Inflammatory macrophage treated with lipopolysaccharide for 1 hour (primary cell): ENCODE measurements at regions not wholly inside any gene's neighbourhood (a gene's known extent, or its start where the extent isn't known, plus 50 kb on each side); places are given as distances from the start of the nearest gene placed in this dataset.

Experiments used
- DNase-seq, 2 donors: peaks; one replicate each; pipeline ENCODE4 v3.0.0-alpha.2; 2020 to 2022

DNA sequence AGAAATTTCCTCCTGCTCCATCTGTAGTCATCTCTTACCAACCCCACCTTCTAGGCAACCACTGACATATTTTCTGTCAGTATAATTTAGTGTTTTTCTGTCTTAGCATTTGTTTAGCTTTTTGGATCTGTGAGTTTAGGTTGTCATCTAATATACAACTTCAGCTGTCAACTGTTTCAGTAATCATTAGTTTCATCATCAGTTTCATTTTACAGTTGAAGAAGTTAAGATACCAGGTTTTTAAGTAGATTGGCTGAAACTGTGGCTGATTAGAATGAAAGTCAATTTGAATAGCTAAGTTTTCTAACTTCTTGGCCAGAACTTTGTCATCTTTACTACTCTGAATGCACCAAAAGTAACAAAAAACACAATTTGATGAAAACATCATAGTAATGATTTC, 1957.3 kb downstream of the NCAM2 start:
- no peak for DNase-seq

DNA sequence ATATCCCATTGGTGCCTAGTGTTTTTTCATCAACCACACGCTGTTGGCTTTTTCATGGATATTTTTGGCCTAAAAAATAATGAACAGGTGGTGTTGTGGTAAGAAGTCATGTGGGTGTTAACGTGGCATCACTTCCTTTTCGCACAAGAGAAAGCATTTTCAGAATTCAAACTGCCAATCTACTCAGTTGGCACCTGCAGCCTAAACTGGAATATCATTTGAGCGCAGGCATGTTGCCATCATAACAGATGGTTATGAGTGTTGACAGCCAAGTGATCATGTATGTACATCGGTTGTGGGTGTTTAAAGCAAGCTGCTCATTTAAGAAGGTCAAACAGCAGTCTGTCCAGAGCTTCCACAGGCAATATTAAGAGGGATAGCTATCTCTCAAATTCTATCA, 1963.0 kb downstream of the NCAM2 start:
- DNase-seq, result no peak

DNA sequence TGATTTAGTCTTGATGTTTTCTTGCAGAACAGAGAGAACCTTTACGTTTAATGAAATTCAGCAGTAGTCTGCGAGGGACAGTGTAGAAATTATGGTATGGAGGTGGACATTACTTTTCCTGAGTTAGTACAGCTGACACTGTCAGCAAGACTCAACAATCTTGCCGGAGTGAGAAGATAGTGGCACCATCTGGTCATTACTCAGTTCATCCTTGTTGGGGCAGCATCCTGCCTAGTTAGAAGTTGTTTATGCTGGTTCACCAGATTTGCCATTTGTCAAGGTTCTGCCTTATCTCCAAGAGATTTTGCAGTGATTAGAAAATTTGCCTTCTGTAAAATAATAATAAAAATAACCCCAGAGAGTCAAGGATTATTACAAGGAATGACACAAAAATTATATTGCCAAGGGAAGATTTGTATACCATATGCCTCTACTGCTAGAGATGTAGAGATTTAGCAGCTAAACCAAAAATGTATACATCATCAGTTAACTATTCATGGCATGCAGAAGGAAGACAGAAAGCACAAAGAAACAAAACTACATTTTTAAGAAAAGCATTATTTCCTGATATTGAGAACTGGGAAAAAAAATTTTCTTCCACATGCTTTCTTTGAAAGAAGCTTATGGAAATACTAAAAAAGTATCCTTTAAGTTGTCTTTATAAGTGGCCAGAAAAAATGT, 1967.4 kb downstream of the NCAM2 start:
- DNase-seq, result no peak

DNA sequence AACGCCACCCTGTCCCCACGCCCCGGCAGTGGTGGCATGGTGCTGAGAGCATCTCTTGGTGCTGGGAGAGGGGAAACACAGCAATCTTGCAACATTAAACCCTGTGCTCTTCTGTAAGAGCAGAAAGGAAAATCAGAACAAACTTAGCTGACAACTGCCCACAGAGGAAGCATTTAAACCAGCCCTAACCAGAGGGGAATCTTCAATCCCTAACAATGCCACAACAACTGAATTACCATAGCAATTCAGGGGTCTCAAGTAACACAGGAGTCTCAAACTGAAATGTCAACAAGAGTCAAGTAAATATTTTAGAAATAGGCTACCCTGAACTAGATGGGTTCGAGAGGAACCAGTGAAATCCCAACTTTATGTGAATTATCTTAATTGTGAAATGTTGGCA, 1983.6 kb downstream of the NCAM2 start:
- no peak for DNase-seq

DNA sequence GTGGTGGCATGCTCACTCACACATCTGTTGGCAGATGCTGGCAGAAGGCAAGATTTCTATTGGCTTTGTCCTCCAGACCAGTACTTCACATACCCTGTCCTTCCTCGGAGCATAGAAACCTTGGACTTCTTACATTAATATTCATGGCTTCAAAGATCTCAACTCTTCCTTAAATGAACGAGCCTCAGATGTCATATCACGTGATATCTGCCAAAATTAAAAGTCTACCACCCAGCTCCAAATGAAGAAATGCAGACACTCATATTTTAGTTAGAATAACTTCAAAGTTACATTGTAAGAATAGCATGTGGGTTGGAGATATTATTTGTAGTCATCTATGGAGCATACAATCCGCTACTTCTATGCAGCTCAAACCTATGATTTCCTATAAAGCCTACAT, 1994.9 kb downstream of the NCAM2 start:
- DNase-seq, result no peak

DNA sequence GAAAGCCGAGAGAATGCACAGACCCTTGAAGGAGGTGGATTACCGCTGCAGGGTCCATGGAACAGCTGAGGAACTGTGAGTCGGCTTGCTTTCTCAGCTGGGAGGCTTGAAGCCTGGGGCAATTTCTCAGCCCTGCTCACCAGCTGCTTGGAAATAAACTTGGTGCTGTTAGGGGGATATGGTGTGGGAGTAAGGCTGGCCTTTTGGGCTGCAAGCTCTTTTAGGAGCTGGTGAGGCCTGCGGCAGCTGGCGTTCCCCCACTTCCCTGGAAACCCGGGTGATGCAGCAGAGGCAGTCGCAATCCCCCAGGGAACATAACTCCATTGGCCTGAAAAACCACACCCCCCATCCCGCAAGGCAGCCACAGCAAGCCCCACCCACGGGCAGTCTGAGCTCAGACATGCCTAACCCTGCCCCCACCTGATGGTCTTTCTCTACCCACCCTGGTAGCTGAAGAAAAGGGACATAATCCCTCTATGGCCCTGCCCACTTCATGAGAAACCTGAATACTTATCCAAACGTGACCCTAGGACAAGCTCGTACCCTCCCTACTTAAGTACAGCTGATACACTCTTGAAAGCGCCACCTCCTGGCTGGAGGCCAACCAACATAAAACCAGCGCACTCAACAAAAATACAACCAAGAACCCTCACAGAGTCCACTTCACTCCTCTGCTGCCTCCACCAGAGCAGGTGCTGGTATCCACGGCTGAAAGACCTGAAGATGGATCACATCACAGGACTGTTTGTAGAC, 1995.8 kb downstream of the NCAM2 start:
- no peak for DNase-seq

DNA sequence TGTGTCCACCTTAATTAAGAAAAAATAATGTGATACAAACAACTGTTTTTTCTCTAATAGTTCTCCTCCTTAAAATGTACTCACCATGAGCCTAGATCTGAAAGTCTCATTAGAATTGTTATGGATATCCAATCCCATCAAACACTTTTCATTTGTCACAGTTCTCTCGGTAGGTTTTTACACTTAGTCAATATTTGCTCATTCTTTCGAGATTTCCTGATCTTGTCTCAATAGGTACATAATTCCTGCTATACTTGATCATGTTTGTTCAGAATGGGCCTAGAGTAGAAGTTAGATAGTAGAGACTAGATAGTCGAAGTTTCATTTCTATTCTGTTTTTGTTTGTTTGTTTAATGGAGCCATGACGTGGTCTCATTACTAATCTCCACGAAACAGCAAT, 2005.7 kb downstream of the NCAM2 start:
- DNase-seq, result no peak

DNA sequence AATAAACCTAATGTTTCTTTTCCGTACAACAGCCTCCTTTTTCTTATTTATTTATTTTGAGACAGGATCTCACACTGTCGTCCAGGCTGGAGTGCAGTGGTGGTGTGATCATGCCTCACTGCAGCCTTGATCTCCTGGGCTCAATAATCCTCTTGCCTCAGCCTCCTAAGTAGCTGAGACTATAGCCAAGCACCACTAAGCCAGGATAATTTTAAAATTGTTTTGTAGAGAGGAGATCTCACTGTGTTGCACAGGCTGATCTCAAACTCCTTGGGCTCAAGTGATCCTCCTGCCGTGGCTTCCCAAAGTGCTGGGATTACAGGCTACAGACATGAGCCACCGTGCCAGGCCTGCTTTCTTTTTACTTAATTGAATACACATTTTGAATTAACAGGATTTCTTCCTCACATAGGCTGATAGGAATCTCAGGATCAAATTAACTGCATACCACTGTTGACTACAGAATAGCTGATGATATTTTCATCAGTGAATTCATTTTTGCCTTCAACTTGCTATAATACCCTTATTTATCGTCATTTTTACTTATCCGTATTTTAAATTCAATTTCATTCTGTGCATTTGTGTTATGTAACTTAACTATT, 2010.5 kb downstream of the NCAM2 start:
- DNase-seq, result no peak

DNA sequence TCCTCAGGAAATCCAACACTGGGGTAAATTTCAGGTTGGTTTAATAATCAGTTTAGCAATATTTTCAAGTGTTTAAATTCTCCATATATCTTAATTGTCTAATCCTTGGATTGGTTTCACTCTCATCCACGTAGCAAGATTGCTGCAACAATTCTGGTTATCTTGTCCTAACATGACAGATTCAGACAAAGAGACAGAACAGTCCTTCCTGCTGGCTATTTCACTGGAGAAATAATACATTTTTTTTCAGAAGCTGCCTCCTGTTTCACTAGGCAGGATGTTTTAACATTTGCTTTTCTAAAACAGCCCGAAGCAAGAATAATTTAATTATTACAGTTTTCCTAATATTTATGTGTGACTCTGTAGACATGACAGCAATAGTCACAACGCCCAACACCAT, 2011.2 kb downstream of the NCAM2 start:
- no peak for DNase-seq

DNA sequence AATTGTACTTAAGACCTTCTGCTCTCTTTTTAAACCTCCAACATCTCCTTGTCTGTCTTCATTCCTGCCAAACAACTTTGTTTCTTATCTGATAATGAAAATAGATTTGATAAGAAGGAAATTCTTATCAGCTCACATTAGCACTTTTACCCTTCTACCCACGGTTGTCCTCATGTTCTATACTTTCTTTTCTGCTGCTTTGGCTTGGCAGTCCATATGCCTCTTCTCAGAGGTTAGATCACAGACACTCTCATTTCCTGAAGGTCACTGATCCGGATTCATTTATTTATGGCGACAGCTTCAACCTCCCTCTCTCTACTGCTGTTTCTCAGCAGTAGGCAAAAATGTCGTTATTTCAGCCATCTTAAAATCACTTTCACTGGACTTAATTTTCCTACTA, 2015.8 kb downstream of the NCAM2 start:
- DNase-seq, result no peak

DNA sequence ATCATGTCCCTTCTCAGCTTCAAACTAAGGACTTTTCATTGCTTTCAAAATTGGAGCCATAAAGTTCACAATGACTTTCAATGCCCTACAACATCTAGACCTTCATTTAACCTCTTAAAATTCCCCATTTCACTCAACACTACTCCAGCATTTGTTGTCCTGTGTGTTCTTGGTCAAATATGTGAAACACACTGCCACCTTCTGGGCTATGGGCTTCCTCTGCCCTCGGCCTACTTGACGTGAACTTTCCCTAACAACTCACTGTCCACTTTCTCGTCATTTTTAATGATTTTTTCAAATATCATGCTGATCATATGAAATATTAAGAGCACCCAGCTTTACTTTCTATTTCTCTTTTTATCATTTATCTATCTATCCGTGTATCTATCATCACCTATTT, 2018.4 kb downstream of the NCAM2 start:
- no peak for DNase-seq

DNA sequence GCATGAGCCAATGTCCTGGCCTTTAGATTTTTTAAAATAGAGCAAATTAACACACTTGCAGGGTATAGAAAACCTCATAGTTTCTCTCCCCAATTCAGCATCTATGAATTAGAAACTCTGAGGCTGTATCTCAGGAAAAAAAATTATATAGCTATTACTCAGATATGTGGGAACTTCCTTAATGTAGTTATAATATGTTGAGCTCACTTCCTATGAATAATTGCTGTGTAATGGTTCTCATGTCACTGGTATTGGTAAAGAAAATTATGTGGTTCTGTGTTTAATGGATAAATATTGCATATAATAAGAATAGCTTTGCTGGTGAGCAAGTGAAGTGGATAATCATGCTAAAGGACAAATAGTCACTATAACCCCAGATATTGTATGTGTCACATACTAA, 2019.8 kb downstream of the NCAM2 start:
- no peak for DNase-seq

DNA sequence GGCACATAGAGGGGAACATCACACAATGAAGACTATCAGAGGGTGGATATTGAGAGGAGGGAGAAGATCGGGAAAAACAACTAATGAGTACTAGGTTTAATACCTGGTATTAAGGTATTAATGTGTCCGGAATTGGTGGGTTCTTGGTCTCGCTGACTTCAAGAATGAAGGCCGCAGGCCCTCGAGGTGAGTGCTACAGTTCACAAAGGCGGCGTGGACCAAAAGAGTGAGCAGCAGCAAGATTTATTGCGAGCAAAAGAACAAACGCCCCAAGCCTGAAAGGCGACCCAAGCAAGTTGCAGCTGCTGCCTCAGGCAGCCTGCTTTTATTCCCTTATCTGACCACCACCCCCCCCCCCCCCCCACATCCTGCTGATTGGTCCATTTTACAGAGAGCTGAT, 2022.8 kb downstream of the NCAM2 start:
- no peak for DNase-seq

DNA sequence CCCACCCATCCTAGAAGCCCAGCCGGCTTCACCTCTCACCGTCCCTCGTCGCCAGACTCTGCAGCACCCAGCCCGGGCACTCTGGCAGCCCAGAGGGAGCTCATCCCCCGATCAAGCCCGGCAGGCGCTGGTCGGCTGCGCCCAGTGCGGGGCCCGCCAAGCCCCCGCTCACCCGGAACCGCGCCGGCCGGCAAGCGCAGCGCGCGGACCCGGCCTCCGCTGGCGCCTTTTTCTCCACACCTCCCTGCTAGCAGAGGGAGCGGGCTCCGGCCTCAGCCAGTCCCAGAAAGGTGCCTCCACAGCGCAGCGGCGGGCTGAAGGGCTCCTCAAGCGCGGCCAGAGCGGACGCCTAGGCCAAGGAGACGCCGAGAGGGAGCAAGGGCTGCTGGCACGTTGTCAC, 2023.3 kb downstream of the NCAM2 start:
- DNase-seq, result no peak

DNA sequence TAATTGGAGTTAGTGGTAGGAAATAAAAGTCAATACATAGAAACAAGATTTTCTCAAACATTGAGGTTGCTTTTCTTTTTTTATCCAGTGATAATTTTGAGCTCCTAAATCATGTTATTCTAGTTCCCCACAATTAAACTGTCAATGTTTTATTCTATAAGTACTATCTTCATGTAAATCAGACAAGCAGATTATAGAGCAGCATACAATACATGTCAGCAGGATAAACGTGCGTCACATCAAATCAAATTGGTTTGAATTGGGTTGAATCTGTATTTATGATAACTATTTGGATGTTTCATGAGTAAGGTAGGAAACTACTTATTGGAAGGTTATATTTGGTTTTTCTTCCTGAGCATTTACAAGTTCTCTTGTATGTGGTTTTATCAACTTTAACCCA, 2028.7 kb downstream of the NCAM2 start:
- no peak for DNase-seq

DNA sequence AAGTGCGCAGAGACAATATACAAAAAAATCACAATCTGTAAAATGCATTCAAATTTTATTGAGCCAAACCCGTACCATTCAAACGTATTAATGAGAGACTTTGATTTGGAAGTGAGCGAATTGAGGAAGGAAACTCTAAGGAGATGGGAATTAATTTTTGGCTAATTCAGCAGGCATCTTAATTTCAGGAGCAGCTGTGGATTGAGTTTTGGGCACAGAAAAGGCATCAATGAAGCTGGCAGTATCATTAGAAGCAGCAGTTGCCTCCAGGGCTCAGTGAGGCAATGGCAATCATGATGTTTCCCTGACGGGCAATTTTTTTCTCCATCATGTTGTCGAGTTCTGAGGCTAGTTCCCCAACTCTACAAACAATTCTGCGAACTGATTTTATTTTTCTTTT, 2041.6 kb downstream of the NCAM2 start:
- DNase-seq, result no peak

DNA sequence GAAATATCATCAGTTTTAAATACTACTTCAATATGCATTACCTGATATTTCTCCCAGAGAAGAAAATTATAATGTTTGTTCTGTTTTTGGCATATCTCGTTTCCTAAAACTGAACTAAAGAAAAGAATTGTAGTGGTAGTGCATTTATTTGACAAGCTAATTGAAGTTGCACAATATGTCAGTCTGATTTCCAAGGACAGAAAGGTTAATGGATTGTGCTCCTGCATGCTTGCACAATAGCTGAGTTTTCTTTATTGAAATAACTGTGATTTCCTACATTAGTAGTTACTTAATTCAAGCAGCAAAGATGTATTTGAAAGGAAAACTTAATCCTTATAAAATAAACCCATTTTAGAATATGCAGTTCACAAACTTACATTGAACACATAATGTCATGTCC, 2047.7 kb downstream of the NCAM2 start:
- no peak for DNase-seq

DNA sequence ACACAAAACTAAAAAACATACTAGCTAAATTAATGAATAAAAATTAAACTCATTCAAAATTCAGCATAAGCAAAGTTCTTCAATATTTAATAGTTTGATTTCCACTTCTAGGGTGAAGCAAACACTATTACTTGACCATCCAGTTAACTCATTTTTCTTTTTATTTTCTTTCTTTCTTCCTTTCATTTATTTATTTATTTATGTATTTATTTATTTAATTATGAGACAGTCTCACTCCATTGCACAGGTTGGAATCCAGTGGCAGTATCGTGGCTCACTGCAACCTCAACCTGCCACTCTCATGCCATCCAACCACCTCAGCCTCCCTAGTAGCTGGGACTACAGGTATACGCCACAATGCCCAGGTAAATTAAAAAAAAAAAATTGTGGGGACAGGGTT, 2069.5 kb downstream of the NCAM2 start:
- no peak for DNase-seq

DNA sequence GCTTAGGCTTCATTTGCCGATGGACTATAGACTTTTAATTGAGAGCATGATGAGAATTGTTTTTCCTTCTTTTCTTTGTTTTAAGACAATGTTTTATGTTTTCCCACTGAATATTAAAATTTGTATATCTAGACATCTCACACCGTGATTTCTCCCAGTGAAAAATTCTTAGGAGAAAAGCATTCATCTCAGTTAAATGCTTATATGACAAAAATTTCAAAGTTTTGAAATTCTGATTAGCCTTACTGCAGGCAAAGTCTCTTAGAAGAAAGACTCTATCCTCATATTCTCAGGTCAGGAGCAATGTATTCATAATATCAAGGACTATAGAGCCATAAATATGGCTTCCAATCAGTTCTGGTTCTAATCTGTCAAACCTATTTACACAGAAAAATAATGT, 2085.0 kb downstream of the NCAM2 start:
- DNase-seq, result no peak

DNA sequence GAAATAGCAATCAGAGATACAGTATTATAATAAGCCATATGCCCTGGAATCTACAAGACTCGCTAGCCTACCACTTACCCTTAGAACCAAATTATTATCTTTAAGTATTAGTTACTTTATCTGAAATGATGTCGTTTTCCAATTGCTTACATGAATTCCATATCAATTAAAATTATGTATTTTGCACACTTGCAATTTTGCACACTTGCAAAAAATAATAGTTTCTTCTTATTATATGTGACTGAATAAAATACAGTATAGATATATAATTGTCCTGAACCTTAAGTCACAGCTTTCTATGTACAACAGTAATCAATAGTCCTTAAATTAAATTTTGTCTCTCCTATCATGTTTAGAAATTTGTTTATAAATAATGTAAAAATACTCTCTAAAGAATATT, 2095.1 kb downstream of the NCAM2 start:
- DNase-seq, result no peak

DNA sequence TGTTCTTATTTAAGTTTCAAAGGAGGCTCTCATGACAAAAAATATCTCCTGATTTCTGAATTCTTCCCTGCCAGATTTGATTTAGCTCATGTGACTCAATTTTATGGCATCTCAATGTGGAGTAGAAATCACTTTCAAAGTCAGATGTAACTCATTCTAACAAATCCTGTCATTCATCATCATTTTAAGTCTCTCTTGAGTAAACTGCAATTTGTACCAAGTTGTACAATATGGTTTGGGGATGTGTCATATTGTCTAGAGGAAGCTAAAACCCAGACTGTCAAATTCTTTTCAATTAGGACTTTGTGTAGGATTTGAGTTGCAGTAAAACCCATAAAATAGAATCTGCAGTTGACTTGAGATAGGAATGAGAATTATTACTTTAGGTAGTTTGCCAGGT, 2101.0 kb downstream of the NCAM2 start:
- DNase-seq, result no peak

DNA sequence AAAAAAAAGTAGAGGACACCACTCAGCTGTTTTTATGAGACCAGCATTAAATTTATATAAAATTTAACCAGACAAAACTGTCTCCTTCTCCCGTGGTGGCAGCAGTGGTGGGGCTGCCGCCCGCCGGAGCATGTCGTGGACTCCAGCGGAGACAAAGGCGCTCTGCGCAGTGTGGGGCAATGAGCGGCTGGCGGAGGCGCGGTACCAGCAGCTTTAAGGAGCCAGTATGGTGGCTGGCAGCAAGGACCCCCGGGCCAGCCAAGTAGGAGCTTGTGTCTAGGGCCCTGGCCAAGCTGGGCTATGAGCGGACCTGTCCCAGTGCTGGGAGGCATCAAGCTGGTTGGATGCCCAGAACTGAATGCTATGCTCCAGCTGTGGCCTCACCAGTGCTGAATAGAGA, 2102.9 kb downstream of the NCAM2 start:
- DNase-seq, result no peak

DNA sequence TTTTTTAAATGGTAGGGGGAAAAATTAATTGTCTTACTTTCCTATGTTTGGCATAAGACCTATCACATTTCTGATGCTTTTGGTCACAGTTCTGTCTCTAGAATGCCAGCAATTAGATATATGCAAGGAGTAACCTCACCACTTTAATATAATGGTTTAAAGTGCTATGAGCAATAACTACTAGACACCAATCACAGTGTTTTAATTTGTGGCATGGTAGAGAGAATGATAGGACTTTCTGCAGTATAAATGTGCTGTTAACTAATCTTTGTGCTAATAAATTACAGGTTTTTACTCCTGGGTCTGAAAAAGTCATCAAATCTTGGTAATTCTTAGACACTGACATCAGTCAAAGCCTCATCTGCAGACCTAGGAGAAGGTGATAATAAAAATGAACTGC, 2110.3 kb downstream of the NCAM2 start:
- DNase-seq, result no peak

DNA sequence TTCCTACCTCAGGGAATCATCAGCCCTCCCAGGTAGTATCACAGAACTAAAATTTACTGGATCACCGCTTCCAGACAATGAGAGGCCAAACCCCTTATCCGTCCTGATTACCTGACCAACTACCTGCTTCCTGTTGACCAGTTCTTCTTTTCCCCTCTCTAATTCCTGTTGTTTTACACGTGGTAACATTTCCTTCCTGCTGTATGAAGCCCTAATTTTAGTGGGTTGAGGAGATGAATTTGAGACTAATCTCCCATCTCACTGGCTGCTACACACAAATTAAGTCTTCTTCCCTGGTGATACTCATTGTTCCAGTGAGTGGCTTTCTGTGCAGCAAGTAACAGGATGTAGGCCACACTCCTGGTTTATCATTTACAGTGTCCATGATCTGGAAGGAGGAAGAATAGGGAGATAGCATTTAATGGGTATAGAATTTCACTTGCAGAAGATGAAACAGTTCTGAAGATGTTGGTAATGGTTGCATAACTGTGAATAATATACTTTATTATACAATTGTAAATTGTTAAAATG, 2112.9 kb downstream of the NCAM2 start:
- DNase-seq, result no peak
